GM06990 (cell line): ENCODE measurements at regions not wholly inside any gene's neighbourhood (a gene's known extent, or its start where the extent isn't known, plus 50 kb on each side); places are given as distances from the start of the nearest gene placed in this dataset.

ENCODE experiments used
- DNase-seq: peaks from one replicate; pipeline ENCODE4 v3.0.0-alpha.2; 2011; ENCODE audit not compliant: insufficient read length; ENCODE audit errors: extremely low read depth
- H3K27me3 ChIP-seq: replicated peaks from 2 replicates; pipeline ENCODE4 v1.6.0; 2011; ENCODE audit warnings: low read length; ENCODE audit not compliant: control insufficient read depth, insufficient read depth
- H3K36me3 ChIP-seq: 2 replicates; pipeline ENCODE4 v1.5.1; 2011; ENCODE audit warnings: low read length; ENCODE audit not compliant: control insufficient read depth, insufficient read depth
- H3K4me3 ChIP-seq: replicated peaks from 2 replicates; pipeline ENCODE4 v1.5.1; 2011; ENCODE audit warnings: low read depth, mild to moderate bottlenecking, control low read depth, low read length
- TF ChIP-seq, protein P1 (sequence below): IDR thresholded peaks from 2 replicates; pipeline ENCODE4 v1.5.1; 2011; ENCODE audit warnings: low read length, control low read depth, mild to moderate bottlenecking, inconsistent platforms; ENCODE audit not compliant: insufficient read depth, poor library complexity, severe bottlenecking

DNA sequence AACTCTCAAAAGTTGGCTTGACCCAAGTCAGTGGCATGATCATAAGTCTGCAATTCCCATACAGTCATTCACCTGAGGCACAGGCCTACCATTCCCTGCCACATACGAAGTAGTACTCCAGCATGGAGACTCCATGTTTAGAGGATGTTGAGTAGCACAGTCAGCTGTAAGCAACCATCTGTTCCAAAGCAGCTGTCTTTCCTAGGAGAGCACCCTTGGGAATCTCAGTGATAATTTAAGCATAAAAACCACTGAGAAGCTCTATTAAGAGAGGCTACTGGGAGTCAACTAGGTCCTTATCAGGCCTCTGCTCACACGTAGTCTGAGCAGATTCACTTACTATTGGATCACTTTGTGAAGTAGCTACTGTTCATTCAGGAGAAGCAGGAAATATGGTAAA lies 61.6 kb upstream of the UNC5B start:
- no peak for DNase-seq

GRCh38 chr10:71152043-71152442 lies 60.3 kb upstream of the UNC5B start:
- H3K4me3 ChIP-seq: no peak overlapping the region
- no peaks in the 10 kb centered on the region for H3K27me3 ChIP-seq
- no peaks in the 10 kb centered on the region for H3K36me3 ChIP-seq
- no peak for DNase-seq
- TF ChIP-seq, protein P1, sequence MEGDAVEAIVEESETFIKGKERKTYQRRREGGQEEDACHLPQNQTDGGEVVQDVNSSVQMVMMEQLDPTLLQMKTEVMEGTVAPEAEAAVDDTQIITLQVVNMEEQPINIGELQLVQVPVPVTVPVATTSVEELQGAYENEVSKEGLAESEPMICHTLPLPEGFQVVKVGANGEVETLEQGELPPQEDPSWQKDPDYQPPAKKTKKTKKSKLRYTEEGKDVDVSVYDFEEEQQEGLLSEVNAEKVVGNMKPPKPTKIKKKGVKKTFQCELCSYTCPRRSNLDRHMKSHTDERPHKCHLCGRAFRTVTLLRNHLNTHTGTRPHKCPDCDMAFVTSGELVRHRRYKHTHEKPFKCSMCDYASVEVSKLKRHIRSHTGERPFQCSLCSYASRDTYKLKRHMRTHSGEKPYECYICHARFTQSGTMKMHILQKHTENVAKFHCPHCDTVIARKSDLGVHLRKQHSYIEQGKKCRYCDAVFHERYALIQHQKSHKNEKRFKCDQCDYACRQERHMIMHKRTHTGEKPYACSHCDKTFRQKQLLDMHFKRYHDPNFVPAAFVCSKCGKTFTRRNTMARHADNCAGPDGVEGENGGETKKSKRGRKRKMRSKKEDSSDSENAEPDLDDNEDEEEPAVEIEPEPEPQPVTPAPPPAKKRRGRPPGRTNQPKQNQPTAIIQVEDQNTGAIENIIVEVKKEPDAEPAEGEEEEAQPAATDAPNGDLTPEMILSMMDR: no peak

More for the DNA sequence above, 61.6 kb upstream of the UNC5B start:
- Histone ChIP-seq H3K4me3 (no peak overlapping the region), H3K27me3 (no peaks in the 10 kb centered on the region), H3K36me3 (no peaks in the 10 kb centered on the region)
- TF ChIP-seq, protein P1: no peak

DNA sequence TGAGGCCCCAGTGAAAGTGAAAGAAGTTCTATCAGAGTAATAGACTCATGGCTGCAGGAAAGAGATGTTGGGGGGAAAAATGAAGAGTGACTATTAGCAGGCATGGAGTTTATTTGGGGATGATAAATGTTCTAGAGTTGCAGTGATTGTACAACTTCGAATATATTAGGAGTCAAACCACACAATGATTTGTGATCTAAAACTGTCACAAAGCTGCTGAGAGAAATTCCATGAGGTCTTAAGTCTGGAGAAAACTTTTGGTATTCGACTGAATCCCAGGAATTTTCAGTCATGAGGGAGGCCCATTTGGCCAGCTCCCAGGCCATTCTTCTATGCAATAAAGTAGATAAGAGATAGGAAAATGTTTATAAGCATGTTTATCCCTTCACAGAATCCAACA lies 55.9 kb upstream of the UNC5B start:
- no peak overlapping the region for H3K4me3 ChIP-seq
- no peak for DNase-seq
- H3K36me3 ChIP-seq: no peaks in the 10 kb centered on the region
- H3K27me3 ChIP-seq: no peaks in the 10 kb centered on the region
- TF ChIP-seq, protein P1: no peak

GRCh38 chr10:71157435-71157834 lies 54.9 kb upstream of the UNC5B start:
- H3K36me3 ChIP-seq: no peaks in the 10 kb centered on the region
- TF ChIP-seq, protein P1: no peak
- no peak for DNase-seq
- H3K4me3 ChIP-seq: no peak overlapping the region
- no peaks in the 10 kb centered on the region for H3K27me3 ChIP-seq

- TF ChIP-seq, protein P1: no peak
- Histone ChIP-seq H3K36me3 (no peaks in the 10 kb centered on the region), H3K27me3 (no peaks in the 10 kb centered on the region), H3K4me3 (no peak overlapping the region)
- DNase-seq: no peak
These were observed 54.1 kb upstream of the UNC5B start for GRCh38 chr10:71158251-71158650.

DNA sequence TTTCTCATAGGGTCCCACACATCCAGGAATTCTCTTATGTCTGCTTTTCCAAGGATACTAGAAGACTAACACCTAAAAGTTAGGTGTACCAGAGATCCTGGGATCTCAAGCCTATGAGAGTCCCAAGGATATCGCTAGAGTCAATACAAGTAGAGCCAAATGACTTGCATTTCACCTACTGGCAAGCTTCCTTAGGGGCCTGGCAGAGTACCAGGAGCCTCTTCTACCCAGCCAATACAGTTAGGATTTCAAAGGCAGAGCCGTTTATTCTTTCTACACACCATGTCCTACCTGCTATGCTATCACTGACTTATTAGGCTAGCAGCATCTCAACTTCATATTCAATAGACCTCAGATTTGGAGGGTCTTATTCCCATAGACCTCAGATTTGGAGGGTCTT lies 53.5 kb upstream of the UNC5B start:
- TF ChIP-seq, protein P1: no peak
- H3K4me3 ChIP-seq: no peak overlapping the region
- H3K27me3 ChIP-seq: no peaks in the 10 kb centered on the region
- DNase-seq: no peak
- no peaks in the 10 kb centered on the region for H3K36me3 ChIP-seq
